Hepatic stellate cell (primary cell): ENCODE measurements at regions not wholly inside any gene's neighbourhood (a gene's known extent, or its start where the extent isn't known, plus 50 kb on each side); places are given as distances from the start of the nearest gene placed in this dataset.

Experiments used
- DNase-seq: peaks from one replicate; pipeline ENCODE4 v3.0.0; 2011; ENCODE audit warnings: low spot score

GRCh38 chr3:43894176-43895049 lies 203.7 kb downstream of the ABHD5 start:
- peak; percentile 60 for DNase-seq

- no peak for DNase-seq
These were observed 204.8 kb downstream of the ABHD5 start for GRCh38 chr3:43895573-43895972.

- no peak for DNase-seq
These were observed 211.7 kb downstream of the ABHD5 start for GRCh38 chr3:43902415-43902814.

GRCh38 chr3:43905157-43905556 lies 214.4 kb downstream of the ABHD5 start:
- DNase-seq, result no peak

- no peak for DNase-seq
These were observed 216.2 kb downstream of the ABHD5 start for GRCh38 chr3:43906849-43907507.

GRCh38 chr3:43907508-43907858 lies 216.7 kb downstream of the ABHD5 start:
- DNase-seq, result no peak

GRCh38 chr3:43908456-43908855 lies 217.7 kb downstream of the ABHD5 start:
- no peak for DNase-seq

GRCh38 chr3:43909149-43909548 lies 218.4 kb downstream of the ABHD5 start:
- DNase-seq, result peak; percentile 16

GRCh38 chr3:43910750-43911149 lies 220.0 kb downstream of the ABHD5 start:
- DNase-seq, result no peak

- DNase-seq, result no peak
These were observed 222.6 kb downstream of the ABHD5 start for GRCh38 chr3:43913036-43913948.

GRCh38 chr3:43914269-43914668 lies 223.5 kb downstream of the ABHD5 start:
- no peak for DNase-seq

GRCh38 chr3:43915546-43915945 lies 224.8 kb downstream of the ABHD5 start:
- DNase-seq, result no peak

- DNase-seq, result no peak
These were observed 226.6 kb downstream of the ABHD5 start for GRCh38 chr3:43917361-43917760.

GRCh38 chr3:43919029-43919428 lies 228.3 kb downstream of the ABHD5 start:
- DNase-seq, result no peak

GRCh38 chr3:43921056-43921648 lies 230.4 kb downstream of the ABHD5 start:
- DNase-seq, result no peak

- DNase-seq, result no peak
These were observed 231.6 kb downstream of the ABHD5 start for GRCh38 chr3:43922374-43922773.

GRCh38 chr3:43923104-43923882 lies 232.6 kb downstream of the ABHD5 start:
- no peak for DNase-seq

- no peak for DNase-seq
These were observed 235.3 kb downstream of the ABHD5 start for GRCh38 chr3:43926055-43926454.

GRCh38 chr3:43932921-43933320 lies 242.2 kb downstream of the ABHD5 start:
- DNase-seq, result no peak

GRCh38 chr3:43948013-43948412 lies 257.3 kb downstream of the ABHD5 start:
- DNase-seq, result no peak

- no peak for DNase-seq
These were observed 258.9 kb downstream of the ABHD5 start for GRCh38 chr3:43949594-43949993.
